ENCODE measurements at regions not wholly inside any gene's neighbourhood (a gene's known extent, or its start where the extent isn't known, plus 50 kb on each side); places are given as distances from the start of the nearest gene placed in this dataset.

DNA sequence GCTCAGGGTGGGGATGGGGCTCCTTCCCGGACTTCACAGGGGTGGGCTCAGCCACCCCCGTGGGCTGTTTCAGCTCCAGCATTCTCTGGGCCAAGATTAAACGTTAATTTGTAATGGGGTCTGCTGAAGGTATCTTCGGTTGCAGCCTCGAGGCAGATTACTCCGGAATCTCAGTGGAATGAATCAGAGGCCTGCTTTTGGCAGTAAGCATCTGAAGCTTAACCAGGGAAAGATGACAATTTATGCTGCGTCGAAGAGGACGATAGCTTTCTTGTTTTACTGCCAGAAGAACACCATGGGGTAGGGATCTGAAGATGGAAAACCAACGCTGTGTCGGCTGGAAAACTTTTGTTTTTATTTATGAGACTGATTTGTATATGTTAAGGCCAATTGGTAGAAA lies 129.2 kb upstream of the MSX1 start (continued):
- TF ChIP-seq, protein P1, sequence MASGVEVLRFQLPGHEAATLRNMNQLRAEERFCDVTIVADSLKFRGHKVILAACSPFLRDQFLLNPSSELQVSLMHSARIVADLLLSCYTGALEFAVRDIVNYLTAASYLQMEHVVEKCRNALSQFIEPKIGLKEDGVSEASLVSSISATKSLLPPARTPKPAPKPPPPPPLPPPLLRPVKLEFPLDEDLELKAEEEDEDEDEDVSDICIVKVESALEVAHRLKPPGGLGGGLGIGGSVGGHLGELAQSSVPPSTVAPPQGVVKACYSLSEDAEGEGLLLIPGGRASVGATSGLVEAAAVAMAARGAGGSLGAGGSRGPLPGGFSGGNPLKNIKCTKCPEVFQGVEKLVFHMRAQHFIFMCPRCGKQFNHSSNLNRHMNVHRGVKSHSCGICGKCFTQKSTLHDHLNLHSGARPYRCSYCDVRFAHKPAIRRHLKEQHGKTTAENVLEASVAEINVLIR (CRISPR knock-in tag; IDR thresholded peaks at IDR 0.05) = no peak
- TF ChIP-seq BCL6 (CRISPR knock-in tag; IDR thresholded peaks at IDR 0.05) (no peak), YBX1 (IDR thresholded peaks at IDR 0.05) (no peak), TBL1XR1 (IDR thresholded peaks at IDR 0.05; ENCODE audit: low read length in 2 of 2) (no peak), NFXL1 (CRISPR knock-in tag; IDR thresholded peaks at IDR 0.05) (no peak), GATAD2A (IDR thresholded peaks at IDR 0.05) (no peak), ESRRB (CRISPR knock-in tag; IDR thresholded peaks at IDR 0.05; ENCODE audit: borderline replicate concordance) (no peak), ZNF436 (CRISPR knock-in tag; IDR thresholded peaks at IDR 0.05) (no peak)
- TF ChIP-seq, protein P2, sequence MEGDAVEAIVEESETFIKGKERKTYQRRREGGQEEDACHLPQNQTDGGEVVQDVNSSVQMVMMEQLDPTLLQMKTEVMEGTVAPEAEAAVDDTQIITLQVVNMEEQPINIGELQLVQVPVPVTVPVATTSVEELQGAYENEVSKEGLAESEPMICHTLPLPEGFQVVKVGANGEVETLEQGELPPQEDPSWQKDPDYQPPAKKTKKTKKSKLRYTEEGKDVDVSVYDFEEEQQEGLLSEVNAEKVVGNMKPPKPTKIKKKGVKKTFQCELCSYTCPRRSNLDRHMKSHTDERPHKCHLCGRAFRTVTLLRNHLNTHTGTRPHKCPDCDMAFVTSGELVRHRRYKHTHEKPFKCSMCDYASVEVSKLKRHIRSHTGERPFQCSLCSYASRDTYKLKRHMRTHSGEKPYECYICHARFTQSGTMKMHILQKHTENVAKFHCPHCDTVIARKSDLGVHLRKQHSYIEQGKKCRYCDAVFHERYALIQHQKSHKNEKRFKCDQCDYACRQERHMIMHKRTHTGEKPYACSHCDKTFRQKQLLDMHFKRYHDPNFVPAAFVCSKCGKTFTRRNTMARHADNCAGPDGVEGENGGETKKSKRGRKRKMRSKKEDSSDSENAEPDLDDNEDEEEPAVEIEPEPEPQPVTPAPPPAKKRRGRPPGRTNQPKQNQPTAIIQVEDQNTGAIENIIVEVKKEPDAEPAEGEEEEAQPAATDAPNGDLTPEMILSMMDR (IDR thresholded peaks at IDR 0.05 in 2 of 3, conservative IDR thresholded peaks at IDR 0.05 in 1 of 3; ENCODE audit: insufficient read depth in 2 of 3, low read depth in 1 of 3, low read length in 3 of 3) = no peak

- Histone ChIP-seq H3K9me1 (ENCODE audit: control insufficient read depth, insufficient read depth, low read length) (no peaks in the 10 kb centered on the region), H3K36me3 (ENCODE audit: control insufficient read depth, insufficient read depth, low read length) (no peaks in the 10 kb centered on the region), H2AFZ (ENCODE audit: low read depth, low read length) (no peak overlapping the region), H3K4me1 (replicated peaks in 1 of 2; ENCODE audit: control insufficient read depth in 2 of 2, insufficient read depth in 2 of 2, low read length in 2 of 2) (no peaks in the 10 kb centered on the region), H3K9ac (ENCODE audit: insufficient read depth in 1 of 2, low read depth in 2 of 2, low read length in 2 of 2) (no peak overlapping the region), H3K27me3 (ENCODE audit: control insufficient read depth in 2 of 2, insufficient read depth in 2 of 2, low read length in 2 of 2) (peaks cover 0 to 16% of the 10 kb centered on the region in 2 experiments; a peak in 1 of 5 replicates), H3K27ac (ENCODE audit: extremely low read depth, low read depth, low read length) (no peak overlapping the region), H3K4me3 (no peak overlapping the region), H3K9me3 (replicated peaks; ENCODE audit: control insufficient read depth, insufficient read depth, low read depth, low read length) (peaks cover 3% of the 10 kb centered on the region), H3K79me2 (ENCODE audit: control insufficient read depth, insufficient read depth, low read length) (no peaks in the 10 kb centered on the region), H3K4me2 (ENCODE audit: insufficient read depth, low read length) (no peak overlapping the region), H4K20me1 (replicated peaks; ENCODE audit: control insufficient read depth, insufficient read depth, low read length) (no peaks in the 10 kb centered on the region)
- in situ Hi-C loops (cut with MboI) (no loop called here), intact Hi-C loops (cut with micrococcal nuclease) (no loop called here)
- no peak for TF ChIP-seq RNF2 (IDR thresholded peaks at IDR 0.05)
- TF ChIP-seq LEF1 (IDR thresholded peaks at IDR 0.05) = no peak
- CTCF ChIA-PET (ENCODE audit: low intra/inter-chr PET ratio) = no interaction called here
- no TSS peak for BruUV-seq (replicated peaks)
- DNase-seq (ENCODE audit: extremely low read depth in 1 of 4, low spot score in 3 of 4) (no peak), FAIRE-seq (no peak), ATAC-seq (no peak)
- WGBS (ENCODE audit: insufficient coverage, low coverage, missing lambda C conversion rate) = 1% methylated on average over 7 of the region's 7 CpGs
- POLR2A ChIA-PET = interaction anchor here (0.5 kb wide), 1 partner anchor 530 kb away, joined by 4 read pairs; no protein-coding TSS in a partner anchor
Observed at GRCh38 chr4:4729206-4729605, 130.3 kb upstream of the MSX1 start.

Measured in K562 (cell line).